ENCODE measurements at regions not wholly inside any gene's neighbourhood (a gene's known extent, or its start where the extent isn't known, plus 50 kb on each side); places are given as distances from the start of the nearest gene placed in this dataset.

GRCh38 chr17:31699281-31699680, 159.8 kb downstream of the COPRS start:
- H3K4me3 ChIP-seq (ENCODE audit: low read length), result no peak overlapping the region
- no peaks in the 10 kb centered on the region for H3K9me3 ChIP-seq (ENCODE audit: control insufficient read depth in 2 of 3, low read length in 3 of 3)
- Mint-ChIP-seq H3K4me1 (no peaks in the 10 kb centered on the region), H3K27ac (no peak overlapping the region), H3K4me3 (no peak overlapping the region), H3K27me3 (peaks cover 12 to 25% (median 22%) of the 10 kb centered on the region in 5 donors), H3K9me3 (peaks cover 0 to 3% (median 0%) of the 10 kb centered on the region in 11 donors), H3K36me3 (no peaks in the 10 kb centered on the region)
- H3K36me3 ChIP-seq (ENCODE audit: control insufficient read depth in 2 of 3, insufficient read depth in 3 of 3, low read length in 3 of 3), result no peaks in the 10 kb centered on the region
- POLR2A ChIA-PET, result interaction anchor here (0.6 kb wide), 1 partner anchor 33 kb away, joined by 3 read pairs; no protein-coding TSS in a partner anchor
- H3K4me1 ChIP-seq (ENCODE audit: control insufficient read depth in 2 of 2, insufficient read depth in 2 of 2, low read length in 2 of 2), result no peaks in the 10 kb centered on the region
- intact Hi-C loops (cut with micrococcal nuclease), result no loop called here
- no peaks in the 10 kb centered on the region for H3K27me3 ChIP-seq (ENCODE audit: control insufficient read depth in 2 of 2, insufficient read depth in 2 of 2, low read length in 2 of 2)
- ATAC-seq, result no peak
- CTCF ChIA-PET, result no interaction called here
- no peak overlapping the region for H3K27ac ChIP-seq (ENCODE audit: low read depth, low read length)
- no peak for DNase-seq

GRCh38 chr17:31698751-31699150, 160.3 kb downstream of the COPRS start:
- H3K9me3 ChIP-seq (ENCODE audit: control insufficient read depth in 2 of 3, low read length in 3 of 3), result no peaks in the 10 kb centered on the region
- no peaks in the 10 kb centered on the region for H3K4me1 Mint-ChIP-seq
- ChIA-PET POLR2A (no interaction called here), CTCF (no interaction called here)
- H3K36me3 ChIP-seq (ENCODE audit: control insufficient read depth in 2 of 3, insufficient read depth in 3 of 3, low read length in 3 of 3), result no peaks in the 10 kb centered on the region
- DNase-seq (no peak), ATAC-seq (no peak)
- H3K4me3 Mint-ChIP-seq, result no peak overlapping the region
- no peaks in the 10 kb centered on the region for H3K4me1 ChIP-seq (ENCODE audit: control insufficient read depth in 2 of 2, insufficient read depth in 2 of 2, low read length in 2 of 2)
- H3K27ac ChIP-seq (ENCODE audit: low read depth, low read length), result no peak overlapping the region
- H3K36me3 Mint-ChIP-seq, result no peaks in the 10 kb centered on the region
- intact Hi-C loops (cut with micrococcal nuclease), result no loop called here
- no peak overlapping the region for H3K27ac Mint-ChIP-seq
- H3K4me3 ChIP-seq (ENCODE audit: low read length), result no peak overlapping the region
- peaks cover 0 to 3% (median 0%) of the 10 kb centered on the region in 11 donors for H3K9me3 Mint-ChIP-seq
- no peaks in the 10 kb centered on the region for H3K27me3 ChIP-seq (ENCODE audit: control insufficient read depth in 2 of 2, insufficient read depth in 2 of 2, low read length in 2 of 2)
- peaks cover 10 to 20% (median 19%) of the 10 kb centered on the region in 5 donors for H3K27me3 Mint-ChIP-seq

GRCh38 chr17:31697838-31698237, 161.2 kb downstream of the COPRS start:
- Mint-ChIP-seq H3K4me3 (no peak overlapping the region), H3K27me3 (peaks cover 7 to 16% (median 16%) of the 10 kb centered on the region in 5 donors), H3K4me1 (no peaks in the 10 kb centered on the region), H3K27ac (no peak overlapping the region), H3K9me3 (peaks cover 0 to 3% (median 0%) of the 10 kb centered on the region in 11 donors), H3K36me3 (no peaks in the 10 kb centered on the region)
- Histone ChIP-seq H3K9me3 (ENCODE audit: control insufficient read depth in 2 of 3, low read length in 3 of 3) (no peaks in the 10 kb centered on the region), H3K4me3 (ENCODE audit: low read length) (no peak overlapping the region), H3K36me3 (ENCODE audit: control insufficient read depth in 2 of 3, insufficient read depth in 3 of 3, low read length in 3 of 3) (no peaks in the 10 kb centered on the region), H3K4me1 (ENCODE audit: control insufficient read depth in 2 of 2, insufficient read depth in 2 of 2, low read length in 2 of 2) (no peaks in the 10 kb centered on the region), H3K27me3 (ENCODE audit: control insufficient read depth in 2 of 2, insufficient read depth in 2 of 2, low read length in 2 of 2) (no peaks in the 10 kb centered on the region), H3K27ac (ENCODE audit: low read depth, low read length) (no peak overlapping the region)
- intact Hi-C loops (cut with micrococcal nuclease), result no loop called here
- DNase-seq, result no peak
- no peak for ATAC-seq
- ChIA-PET CTCF (no interaction called here), POLR2A (no interaction called here)

- Histone ChIP-seq H3K4me1 (ENCODE audit: control insufficient read depth in 2 of 2, insufficient read depth in 2 of 2, low read length in 2 of 2) (no peaks in the 10 kb centered on the region), H3K27ac (ENCODE audit: low read depth, low read length) (no peak overlapping the region), H3K4me3 (ENCODE audit: low read length) (no peak overlapping the region), H3K36me3 (ENCODE audit: control insufficient read depth in 2 of 3, insufficient read depth in 3 of 3, low read length in 3 of 3) (no peaks in the 10 kb centered on the region), H3K27me3 (ENCODE audit: control insufficient read depth in 2 of 2, insufficient read depth in 2 of 2, low read length in 2 of 2) (no peaks in the 10 kb centered on the region), H3K9me3 (ENCODE audit: control insufficient read depth in 2 of 3, low read length in 3 of 3) (no peaks in the 10 kb centered on the region)
- H3K4me3 Mint-ChIP-seq, result no peak overlapping the region
- H3K9me3 Mint-ChIP-seq, result no peaks in the 10 kb centered on the region
- H3K27ac Mint-ChIP-seq, result no peak overlapping the region
- DNase-seq (no peak), ATAC-seq (no peak)
- ChIA-PET CTCF (no interaction called here), POLR2A (no interaction called here)
- intact Hi-C loops (cut with micrococcal nuclease), result no loop called here
- peaks cover 7 to 19% (median 13%) of the 10 kb centered on the region in 5 donors for H3K27me3 Mint-ChIP-seq
- no peaks in the 10 kb centered on the region for H3K4me1 Mint-ChIP-seq
- H3K36me3 Mint-ChIP-seq, result no peaks in the 10 kb centered on the region
These were observed 162.2 kb downstream of the COPRS start for GRCh38 chr17:31696703-31697325.

GRCh38 chr17:31696184-31696602, 162.9 kb downstream of the COPRS start:
- Mint-ChIP-seq H3K27me3 (peaks cover 6 to 20% (median 12%) of the 10 kb centered on the region in 5 donors), H3K4me3 (no peak overlapping the region), H3K27ac (no peak overlapping the region), H3K4me1 (no peaks in the 10 kb centered on the region), H3K36me3 (no peaks in the 10 kb centered on the region), H3K9me3 (no peaks in the 10 kb centered on the region)
- Histone ChIP-seq H3K36me3 (ENCODE audit: control insufficient read depth in 2 of 3, insufficient read depth in 3 of 3, low read length in 3 of 3) (no peaks in the 10 kb centered on the region), H3K4me1 (ENCODE audit: control insufficient read depth in 2 of 2, insufficient read depth in 2 of 2, low read length in 2 of 2) (no peaks in the 10 kb centered on the region), H3K27ac (ENCODE audit: low read depth, low read length) (no peak overlapping the region), H3K9me3 (ENCODE audit: control insufficient read depth in 2 of 3, low read length in 3 of 3) (no peaks in the 10 kb centered on the region), H3K4me3 (ENCODE audit: low read length) (no peak overlapping the region), H3K27me3 (ENCODE audit: control insufficient read depth in 2 of 2, insufficient read depth in 2 of 2, low read length in 2 of 2) (no peaks in the 10 kb centered on the region)
- ATAC-seq (no peak), DNase-seq (no peak)
- ChIA-PET POLR2A (no interaction called here), CTCF (no interaction called here)
- intact Hi-C loops (cut with micrococcal nuclease), result no loop called here

GRCh38 chr17:31695456-31696090, 163.5 kb downstream of the COPRS start:
- no peak overlapping the region for H3K4me3 ChIP-seq (ENCODE audit: low read length)
- H3K9me3 ChIP-seq (ENCODE audit: control insufficient read depth in 2 of 3, low read length in 3 of 3), result no peaks in the 10 kb centered on the region
- no peaks in the 10 kb centered on the region for H3K27me3 ChIP-seq (ENCODE audit: control insufficient read depth in 2 of 2, insufficient read depth in 2 of 2, low read length in 2 of 2)
- no peak overlapping the region for H3K4me3 Mint-ChIP-seq
- no peaks in the 10 kb centered on the region for H3K4me1 ChIP-seq (ENCODE audit: control insufficient read depth in 2 of 2, insufficient read depth in 2 of 2, low read length in 2 of 2)
- no peak overlapping the region for H3K27ac Mint-ChIP-seq
- no peak for DNase-seq
- no peak for ATAC-seq
- peaks cover 3 to 20% (median 7%) of the 10 kb centered on the region in 5 donors for H3K27me3 Mint-ChIP-seq
- ChIA-PET CTCF (no interaction called here), POLR2A (no interaction called here)
- intact Hi-C loops (cut with micrococcal nuclease), result no loop called here
- no peaks in the 10 kb centered on the region for H3K36me3 Mint-ChIP-seq
- no peak overlapping the region for H3K27ac ChIP-seq (ENCODE audit: low read depth, low read length)
- H3K9me3 Mint-ChIP-seq, result no peaks in the 10 kb centered on the region
- no peaks in the 10 kb centered on the region for H3K4me1 Mint-ChIP-seq
- no peaks in the 10 kb centered on the region for H3K36me3 ChIP-seq (ENCODE audit: control insufficient read depth in 2 of 3, insufficient read depth in 3 of 3, low read length in 3 of 3)

Measured in naive thymus-derived CD4-positive, alpha-beta T cell (primary cell).